CD4-positive, alpha-beta T cell treated with Interleukin-6 for 4 hours (primary cell): ENCODE measurements at regions not wholly inside any gene's neighbourhood (a gene's known extent, or its start where the extent isn't known, plus 50 kb on each side); places are given as distances from the start of the nearest gene placed in this dataset.

ENCODE experiments used
- DNase-seq: peaks from one replicate; pipeline ENCODE4 v3.0.0-alpha.2; 2020; ENCODE audit warnings: mixed read lengths

DNA sequence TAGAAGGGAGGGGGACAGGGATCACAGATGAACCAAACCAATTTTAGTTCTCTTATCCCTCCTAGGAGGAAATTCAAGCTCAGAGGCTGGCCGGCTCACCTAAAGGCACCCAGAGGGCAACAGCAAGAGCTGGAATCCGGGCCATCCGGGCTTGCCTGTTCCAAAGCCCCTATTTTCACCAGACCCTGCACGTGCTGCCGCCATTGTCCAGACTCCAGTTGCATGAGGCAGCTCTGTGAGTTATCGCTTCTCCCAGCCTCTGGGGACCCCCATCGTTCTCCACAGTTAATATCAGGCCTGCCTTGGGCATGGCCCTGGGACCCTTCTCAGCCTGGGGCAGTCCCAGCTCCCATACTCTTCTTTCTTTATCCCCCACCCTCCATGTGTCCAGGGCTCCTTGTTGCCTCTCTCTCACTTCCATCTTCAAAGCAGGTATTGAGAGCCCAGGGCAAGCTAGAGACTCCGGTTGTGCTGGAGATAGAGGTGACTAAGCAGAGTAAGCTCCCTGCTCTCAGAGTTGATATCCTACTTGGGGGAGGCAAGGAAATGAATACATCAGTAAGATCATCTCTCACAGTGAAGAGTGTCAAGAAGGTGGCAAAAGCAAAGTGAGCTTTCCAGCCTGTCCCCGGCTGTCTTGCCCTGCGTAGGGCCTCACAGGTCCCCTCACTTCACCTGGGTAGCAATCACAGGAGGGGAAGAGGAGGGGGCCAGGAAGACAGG is 322.8 kb downstream of the UACA start:
- DNase-seq, result no peak

DNA sequence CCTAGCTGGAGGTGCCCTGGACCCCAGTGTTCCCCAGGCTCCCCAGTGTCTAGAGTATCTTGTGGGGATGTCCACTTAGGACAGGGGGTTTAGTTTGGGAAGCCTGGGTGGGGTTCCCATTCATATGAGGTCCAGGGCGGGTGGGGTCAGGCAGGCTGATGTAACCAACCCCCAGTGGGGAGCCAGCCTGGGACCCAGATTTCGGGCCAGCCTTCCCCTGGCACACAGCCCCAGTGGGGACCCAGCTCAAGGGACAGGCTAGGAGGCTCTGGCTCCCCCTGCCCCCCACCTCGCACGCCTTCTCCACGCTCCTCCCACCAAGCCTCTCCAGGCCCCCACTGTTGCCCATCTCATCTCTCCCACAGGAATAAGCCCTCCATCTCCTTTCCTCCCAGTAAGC is 323.5 kb downstream of the UACA start:
- no peak for DNase-seq

DNA sequence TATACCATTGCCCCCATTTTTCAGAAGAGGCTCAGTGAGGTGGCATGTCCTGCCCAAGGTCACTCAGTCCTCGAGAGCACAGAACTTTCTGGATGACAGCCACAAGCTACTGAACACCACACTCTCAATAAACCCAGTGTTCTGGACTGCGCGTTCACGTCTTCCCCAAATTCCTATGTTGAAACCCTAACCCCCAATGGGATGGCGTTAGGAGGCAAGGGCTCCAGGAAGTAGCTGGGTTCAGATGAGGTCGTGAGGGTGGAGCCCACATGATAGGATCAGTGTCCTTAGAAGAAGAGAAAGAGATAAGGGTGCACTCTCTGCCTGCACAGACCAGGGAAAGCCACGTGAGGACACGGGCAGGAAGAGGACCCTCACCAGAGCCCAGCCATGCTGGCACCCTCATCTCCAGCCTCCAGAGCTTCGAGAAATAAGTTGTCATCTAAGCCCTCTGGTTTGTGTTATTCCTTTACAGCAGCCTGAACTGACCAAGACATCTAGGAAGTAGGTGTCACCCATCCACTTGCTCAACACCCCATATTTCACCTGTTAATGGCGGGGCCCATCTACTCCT is 324.0 kb downstream of the UACA start:
- no peak for DNase-seq

DNA sequence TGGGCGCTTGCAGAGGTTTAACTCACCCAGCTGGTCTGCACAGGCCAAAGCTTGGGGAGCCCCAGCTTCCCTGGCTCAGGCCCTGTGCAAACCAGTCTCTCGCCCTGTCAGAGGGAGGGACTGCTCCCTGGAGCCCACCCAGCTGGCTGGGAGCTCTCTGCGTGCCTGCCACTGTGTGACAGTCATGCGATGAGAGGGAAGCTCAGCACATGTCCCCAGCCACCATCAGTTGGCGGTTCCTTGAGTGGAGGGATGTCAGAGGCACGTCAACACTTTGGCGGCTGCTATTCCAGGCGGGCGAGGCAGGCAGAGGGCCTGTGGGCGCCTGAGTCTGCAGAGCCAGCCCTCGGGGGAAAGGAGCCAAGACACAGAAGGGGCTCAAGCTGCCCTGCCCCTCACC is 324.6 kb downstream of the UACA start:
- no peak for DNase-seq

DNA sequence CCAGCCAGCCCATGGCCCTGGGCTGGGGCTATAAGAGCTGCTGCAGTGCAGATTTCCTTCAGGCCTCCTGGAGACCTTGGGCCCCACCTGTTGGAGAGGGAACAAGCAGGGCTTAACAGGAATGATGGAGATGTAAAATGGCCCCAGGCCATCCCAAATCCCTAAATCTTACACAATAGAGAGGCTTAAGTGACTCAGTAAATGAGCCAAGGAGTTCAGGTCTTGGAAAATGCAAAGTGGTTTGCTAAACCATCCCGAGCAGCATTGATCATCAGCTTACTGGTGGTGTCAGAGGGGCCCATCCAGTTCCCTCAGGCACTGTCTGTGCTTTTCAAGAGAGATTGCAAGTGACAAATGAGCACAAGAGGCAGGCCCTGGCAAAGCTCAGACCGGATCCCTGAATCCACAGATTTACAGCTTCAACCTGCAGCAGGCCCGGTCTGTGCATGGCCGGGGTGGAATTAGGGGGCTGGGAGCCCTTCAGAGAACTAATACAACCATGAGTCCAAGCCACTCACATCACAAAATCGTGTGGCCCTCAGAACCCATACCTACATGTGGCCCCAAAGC is 325.4 kb downstream of the UACA start:
- no peak for DNase-seq

DNA sequence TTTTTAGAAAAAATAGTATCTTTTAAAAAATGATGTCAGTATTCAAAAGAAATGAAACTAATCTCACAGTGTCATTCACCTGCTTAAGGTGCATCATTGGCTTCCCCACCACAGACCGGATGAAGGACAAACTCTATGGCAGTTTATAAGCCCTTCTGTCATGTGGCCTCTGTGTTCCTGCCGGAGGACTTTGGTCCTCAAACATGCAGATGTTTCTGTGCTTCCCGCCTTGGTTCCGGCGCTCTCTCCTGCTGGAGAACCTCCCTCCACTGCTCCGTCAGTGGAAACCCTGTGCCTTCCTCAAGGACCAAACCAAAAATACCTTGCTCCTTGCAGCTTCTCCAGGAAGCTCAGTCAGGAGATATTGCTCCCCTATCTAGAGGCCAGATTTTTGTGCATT is 326.3 kb downstream of the UACA start:
- DNase-seq, result no peak

DNA sequence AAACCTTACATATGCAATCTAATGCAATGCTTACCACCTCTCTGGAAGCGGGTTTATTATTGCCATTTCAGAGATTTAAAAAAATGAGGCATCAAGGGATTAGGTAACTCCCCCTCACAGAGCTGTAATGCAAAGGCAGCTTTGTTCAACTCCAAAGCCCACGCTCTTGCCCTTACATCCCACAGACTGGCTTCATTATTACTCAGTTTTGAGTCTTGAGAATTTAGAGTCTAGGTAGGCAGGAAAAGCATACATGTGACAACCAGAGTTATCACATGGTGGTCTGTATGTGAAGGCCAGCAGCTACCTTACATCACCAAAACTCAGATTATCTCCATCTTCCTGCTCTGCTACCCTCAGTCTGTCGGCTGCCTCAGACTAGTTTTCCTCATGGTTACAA is 326.9 kb downstream of the UACA start:
- no peak for DNase-seq

DNA sequence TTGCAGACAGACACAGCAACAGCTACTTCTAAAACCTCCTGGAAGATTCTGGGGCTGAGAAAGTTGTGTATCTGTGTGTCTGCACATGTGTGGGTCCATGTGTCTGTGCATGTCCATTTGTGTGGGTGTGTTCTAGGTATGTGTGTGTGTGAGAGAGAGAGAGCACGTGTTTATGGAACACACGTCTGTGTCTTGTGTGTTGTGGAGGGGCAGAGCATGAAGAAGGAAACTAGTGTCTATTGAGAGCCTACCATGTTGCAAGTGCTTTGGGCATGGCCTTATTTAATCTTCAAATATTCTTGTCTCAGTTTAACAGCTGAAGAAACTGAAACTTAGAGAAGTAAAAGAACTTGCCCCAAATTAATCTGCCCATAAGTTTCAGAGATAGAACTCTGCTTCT is 327.5 kb downstream of the UACA start:
- DNase-seq, result no peak

DNA sequence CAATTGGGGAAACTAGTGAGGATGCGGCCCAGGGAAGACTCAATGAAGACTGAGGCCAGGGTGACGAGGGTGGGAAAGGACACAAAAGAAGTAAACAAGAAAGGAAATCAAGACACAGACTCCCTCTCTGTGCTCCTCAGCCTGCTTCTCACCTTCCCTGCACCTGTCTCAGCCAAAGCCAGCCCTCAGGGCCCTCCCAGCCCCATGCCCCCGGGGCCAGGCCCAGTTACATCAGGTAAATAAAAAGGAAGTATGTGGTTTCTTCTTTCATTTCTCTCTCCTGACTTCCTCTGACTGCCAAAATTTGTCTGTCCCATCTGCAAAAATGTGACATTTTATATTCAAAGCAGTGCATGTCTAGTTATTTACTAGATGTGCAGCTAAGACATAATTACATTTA is 328.0 kb downstream of the UACA start:
- DNase-seq, result peak; percentile 49

DNA sequence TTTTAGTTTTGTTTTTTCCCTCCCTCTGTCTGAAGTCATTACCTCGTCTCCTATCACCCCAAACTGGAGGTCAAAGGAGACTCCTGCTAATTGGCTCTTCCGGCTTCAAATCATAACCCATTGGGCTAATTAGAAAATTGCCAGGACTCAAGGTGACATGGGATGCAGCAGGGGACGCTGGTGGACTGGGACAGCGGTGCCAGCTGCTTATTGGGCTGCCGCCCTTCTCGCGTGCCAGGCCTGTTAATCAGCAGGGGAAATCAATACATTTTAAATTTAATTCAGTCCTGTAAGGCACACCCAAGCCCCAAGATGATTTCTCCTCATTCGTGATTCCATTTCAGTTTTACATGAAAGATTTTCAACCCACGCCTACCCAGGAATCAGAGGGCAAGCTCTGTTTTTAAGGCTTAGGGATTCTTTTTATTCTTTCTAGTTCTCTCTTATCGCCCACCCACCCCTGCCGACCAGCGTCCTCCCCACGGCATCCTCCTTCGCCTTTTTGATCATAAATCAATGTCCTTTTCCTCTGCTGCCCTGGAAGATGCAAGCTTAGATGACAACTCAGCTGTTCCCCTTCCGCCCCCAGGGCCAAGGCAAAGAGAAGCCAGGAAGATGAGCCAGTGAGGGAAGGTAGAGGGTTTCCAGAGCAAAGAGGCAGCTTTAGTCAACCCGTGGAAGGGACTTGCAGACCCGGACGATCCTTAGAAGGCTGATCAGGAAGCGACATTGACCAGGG is 329.6 kb downstream of the UACA start:
- no peak for DNase-seq

DNA sequence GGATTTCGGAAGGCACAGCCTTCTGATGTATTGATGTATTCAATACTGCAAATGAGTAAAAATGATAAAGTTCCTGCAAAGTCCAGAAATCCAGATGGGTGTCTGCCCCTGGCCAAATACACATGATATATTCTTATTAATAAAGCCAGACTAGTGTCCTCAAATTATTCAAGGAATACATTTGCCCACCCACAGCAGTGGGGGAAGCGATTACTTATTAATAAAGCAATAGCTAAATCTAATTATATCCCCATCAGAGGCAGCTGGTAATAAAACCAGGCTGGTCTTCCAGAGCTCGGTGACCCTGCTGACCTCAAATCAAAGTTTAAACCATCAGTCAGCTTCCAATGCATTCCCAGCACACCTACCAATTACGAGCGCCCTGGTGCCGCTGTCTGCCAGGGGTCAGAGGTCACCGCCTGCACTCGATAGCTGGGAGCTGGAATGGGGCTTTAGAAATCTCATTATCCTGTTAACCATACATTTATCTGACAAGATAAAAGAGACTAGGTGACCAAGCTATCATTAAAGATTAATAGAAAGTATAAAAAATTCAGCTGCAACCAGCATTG is 330.3 kb downstream of the UACA start:
- DNase-seq, result no peak

DNA sequence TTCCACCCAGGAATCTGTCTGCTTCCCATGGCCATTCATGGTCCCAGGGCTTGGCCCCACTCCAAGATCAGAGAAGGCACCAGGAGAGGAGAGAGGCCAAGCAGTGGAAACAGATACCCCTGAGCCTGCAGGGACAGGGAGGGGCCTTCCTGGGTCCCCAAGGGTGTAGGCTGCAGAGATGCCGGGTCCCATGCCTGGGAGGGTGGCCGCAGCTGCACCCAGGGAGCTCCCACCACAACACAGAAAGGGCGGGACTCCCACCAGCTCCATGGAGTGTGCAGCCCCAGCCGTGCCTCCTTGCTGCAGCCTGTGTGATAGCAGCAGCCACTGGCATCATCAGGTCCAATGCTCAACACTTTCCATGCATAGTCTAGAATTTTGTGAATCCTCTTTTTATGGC is 331.5 kb downstream of the UACA start:
- DNase-seq, result no peak

DNA sequence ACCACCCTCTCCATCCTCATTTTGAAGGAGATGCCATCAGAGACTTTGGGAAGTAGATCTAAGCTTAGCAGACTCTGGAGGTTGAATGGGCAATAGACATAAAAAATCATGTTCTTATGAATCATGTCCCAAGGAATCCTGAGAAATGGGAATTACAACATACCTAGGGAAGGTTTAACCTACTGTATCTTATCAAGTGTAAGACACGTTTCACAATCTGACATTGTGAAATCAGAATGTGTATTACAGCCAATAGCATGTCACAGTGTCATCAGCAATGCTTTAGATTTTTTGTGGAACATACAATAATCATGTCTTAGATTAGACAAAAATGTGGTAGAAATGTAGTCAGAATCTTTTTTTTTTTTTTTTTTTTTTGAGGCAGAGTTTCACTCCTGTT is 332.4 kb upstream of the TLE3 start:
- DNase-seq, result no peak

DNA sequence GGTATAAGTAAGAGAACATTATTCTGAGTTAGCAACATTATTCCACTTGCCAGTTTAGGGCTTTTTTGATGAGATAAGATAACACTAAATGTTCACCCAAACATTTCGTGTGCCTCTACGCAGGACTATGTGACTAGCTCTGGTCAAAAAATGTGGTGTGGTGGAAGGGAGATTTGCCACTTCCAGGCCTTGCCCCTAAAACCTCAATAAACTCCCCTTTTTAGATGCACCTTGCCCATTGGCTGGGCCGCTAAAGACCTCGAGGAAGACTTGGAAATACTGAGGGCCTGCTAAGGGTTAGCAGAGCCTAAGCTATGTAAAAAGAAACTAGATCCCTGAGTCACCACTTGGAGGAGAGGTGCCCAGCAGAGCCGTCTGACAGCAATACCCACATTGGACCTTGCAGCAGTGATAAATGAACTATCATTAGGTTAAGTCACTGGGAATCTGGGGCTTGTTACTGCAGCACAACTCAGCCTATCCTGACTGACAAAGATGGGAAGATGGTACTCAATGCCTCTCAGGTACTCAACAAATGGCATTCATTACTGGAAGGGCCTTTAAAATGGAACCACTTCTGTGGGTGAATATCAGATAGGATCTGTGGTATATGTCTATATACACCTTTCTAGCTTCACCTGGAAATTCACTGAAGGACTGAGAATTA is 331.5 kb upstream of the TLE3 start:
- no peak for DNase-seq

DNA sequence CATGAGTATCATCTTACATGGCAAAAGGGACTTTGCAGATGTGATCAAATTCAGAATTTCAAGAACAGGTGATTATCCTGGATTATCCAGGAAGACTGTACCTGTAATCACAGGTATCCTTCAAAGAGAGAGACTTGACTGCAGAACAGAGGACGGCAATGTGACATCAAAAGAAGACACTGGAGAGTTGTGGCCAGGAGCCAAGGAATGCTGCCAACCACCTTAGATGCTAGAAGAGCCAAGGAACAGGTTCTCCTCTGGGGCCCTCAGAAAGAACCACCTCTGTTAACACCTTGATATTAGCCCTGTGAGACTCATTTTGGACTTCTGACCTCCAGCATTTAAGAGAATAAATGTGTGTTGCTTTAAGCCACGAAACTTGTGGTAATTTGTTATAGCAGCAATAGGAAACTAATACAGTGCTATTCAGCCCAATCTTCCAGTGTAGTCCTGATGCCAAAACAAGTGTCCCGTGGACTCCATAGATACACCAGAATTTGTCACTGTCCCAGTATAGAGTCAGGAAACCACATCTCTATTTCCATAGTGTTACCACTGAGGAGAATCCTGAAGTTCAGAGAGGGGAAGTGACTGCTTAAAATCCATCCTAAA is 330.6 kb upstream of the TLE3 start:
- DNase-seq, result no peak

DNA sequence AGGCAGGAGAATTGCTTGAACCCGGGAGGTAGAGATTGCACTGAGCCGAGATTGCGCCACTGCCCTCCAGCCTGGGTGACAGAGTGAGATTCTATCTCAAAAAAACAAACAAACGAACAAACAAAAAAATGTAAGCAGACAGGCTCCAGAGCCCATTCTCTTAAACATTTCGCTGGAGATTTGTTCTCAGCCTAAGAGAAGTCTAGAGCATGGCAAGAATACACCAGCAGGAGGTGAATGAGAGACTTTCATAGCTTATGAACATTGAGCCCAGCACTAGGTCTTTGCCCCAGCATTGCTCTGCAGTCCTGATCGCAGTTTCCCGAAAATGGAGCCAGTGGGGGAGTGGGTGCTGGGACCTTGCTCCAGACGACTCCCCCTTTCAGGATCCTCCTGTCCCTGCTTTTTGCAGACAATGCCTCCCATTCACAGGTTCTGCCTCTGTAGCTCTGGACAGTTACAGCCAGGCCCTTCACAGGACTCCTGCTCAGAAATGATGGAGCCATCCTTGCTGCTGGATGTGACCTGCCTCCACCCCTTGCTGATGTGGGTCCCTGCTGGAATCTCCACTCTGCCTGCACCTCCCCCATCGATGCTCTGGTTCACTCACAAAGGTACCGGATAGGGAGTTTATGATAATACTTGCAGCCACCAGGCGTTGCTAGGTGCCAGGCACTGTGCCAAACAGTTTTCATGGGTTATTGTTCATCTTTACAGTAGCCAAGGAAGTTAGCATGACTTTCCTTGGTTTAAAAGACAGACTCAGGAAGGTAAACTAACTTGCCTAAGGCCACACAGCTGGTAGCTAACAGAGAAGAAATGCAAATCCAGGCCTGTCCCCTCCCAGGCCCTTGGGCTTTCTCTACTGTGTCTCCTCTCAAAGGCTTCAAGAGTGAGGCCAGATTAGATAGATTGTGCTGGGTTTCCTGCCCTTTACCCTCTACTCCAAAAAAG is 329.7 kb upstream of the TLE3 start:
- no peak for DNase-seq

DNA sequence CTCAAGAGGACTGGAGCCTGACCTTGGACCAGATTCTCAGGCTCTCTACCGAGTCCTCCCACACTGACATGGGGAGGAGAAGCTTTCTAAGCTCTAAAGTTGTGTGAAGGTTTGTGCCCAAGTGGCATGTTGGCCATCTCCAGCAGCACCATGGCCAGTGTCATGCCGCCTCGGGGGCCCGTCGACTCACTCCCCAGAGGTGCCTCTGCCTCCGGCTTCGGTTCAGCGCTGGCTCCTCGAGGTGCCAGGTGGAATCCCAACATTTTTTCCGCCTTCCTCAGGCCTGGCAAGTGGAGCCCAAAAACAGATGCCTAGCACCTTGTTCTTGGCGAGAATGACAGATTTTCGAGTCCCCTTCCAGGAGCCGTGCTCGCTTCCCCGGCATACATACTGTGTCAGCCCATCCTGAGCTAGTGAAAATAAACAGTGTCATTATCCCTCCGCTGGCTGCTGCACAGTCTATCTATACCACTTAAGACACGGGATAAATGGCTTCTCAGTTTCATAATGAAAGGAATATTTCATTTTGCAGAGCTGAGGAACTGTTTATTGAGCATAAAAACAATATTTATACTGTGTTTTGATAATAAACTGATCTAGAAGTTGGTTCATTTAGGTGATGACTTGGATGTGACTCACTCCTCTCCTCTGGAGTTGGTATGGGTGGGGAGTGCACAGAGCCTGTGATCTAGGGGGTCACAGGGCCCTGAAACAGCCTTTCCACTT is 328.5 kb upstream of the TLE3 start:
- DNase-seq, result no peak

DNA sequence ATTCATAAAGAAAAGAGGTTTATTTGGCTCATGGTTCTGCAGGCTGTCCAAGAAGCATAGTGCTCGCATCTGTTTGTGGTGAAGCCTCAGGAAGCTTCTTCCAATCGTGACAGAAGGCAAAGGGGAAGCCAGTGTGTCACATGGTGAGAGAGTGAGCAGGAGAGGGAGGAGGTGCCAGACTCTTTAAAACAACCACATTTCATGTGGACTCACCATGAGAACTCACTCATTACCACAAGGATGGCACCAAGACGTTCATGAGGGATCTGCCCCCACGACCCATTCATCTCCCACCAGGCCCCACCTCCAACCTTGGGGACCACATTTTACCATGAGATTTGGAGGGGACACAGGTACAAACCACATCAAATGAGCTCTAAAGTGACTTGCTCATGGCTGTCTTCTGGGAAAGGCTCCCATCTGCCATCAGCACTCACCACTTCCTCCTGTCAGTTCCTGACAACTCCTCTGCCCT is 327.3 kb upstream of the TLE3 start:
- DNase-seq, result peak; percentile 37

DNA sequence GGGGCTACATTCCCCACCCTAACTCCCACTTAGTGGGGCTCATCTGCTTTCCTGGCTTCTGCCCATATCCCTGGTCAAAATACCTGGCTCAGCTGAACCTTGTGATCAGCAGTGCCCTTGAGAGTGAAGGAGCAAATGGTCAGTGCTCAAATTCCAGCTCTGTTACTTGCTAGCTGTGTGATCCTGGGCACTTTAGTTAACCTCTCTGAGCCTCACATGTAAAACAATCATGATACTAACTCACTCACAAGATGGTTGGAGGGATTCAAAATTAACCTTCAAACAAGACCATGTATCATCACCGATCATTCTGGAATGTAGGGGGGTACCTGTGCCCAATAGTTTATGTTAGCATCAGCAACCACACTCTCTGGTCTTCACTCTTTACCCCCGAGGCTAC is 325.6 kb upstream of the TLE3 start:
- DNase-seq, result no peak

DNA sequence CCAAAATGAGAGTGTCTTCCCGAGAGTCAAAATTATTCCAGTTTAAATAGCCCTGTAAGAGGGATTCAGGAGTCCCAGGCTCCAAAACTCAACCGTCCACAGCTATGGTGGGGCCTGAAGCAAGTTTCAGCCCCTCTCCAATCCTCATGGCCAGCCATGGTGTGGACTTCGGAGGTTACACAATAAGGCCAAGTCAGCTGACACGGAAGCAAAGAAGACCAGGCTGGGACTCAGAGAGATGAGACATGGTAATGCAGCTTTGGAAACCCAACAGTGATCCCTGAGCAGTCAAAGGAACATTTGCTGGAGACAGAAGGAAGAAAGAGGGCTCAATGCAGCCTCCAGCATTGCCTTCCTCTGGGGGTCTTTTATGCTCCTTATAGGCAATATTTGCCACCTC is 324.6 kb upstream of the TLE3 start:
- DNase-seq, result no peak
